IMR-90 (cell line): ENCODE measurements at regions not wholly inside any gene's neighbourhood (a gene's known extent, or its start where the extent isn't known, plus 50 kb on each side); places are given as distances from the start of the nearest gene placed in this dataset.

Experiments
- BHLHE40 ChIP-seq: fragments of 150-350 bp; IDR thresholded peaks from 2 replicates; pipeline ENCODE4 v1.6.1; 2016; ENCODE audit warnings: mild to moderate bottlenecking, low read depth, low read length
- FOS ChIP-seq: fragments of 150-350 bp; IDR thresholded peaks from 2 replicates; pipeline ENCODE4 v1.6.1; 2016; ENCODE audit warnings: low read depth, low read length
- MAFK ChIP-seq: IDR thresholded peaks from 2 replicates; pipeline ENCODE4 v1.6.1; 2012; ENCODE audit warnings: low read depth, low read length, improper control_type of control experiment
- MXI1 ChIP-seq: IDR thresholded peaks from 2 replicates; pipeline ENCODE4 v1.6.1; 2012; ENCODE audit warnings: low read depth, mild to moderate bottlenecking, low read length, moderate library complexity, borderline replicate concordance
- POLR2A ChIP-seq: IDR thresholded peaks from 2 replicates; pipeline ENCODE4 v1.6.1; 2012; ENCODE audit warnings: mild to moderate bottlenecking, low read depth, low read length
- RAD21 ChIP-seq: IDR thresholded peaks from 2 replicates; pipeline ENCODE4 v1.6.1; 2012; ENCODE audit warnings: low read length, improper control_type of control experiment
- RCOR1 ChIP-seq: IDR thresholded peaks from 2 replicates; pipeline ENCODE4 v1.6.1; 2012; ENCODE audit warnings: mild to moderate bottlenecking, low read length, improper control_type of control experiment; ENCODE audit not compliant: insufficient replicate concordance
- SMC3 ChIP-seq: fragments of 150-350 bp; IDR thresholded peaks from 2 replicates; pipeline ENCODE4 v1.6.1; 2016; ENCODE audit warnings: low read depth, mild to moderate bottlenecking, antibody characterized with exemption, low read length, moderate library complexity
- TF ChIP-seq, protein P1 (sequence below): conservative IDR thresholded peaks from 2 replicates; pipeline ENCODE4 v1.5.1; 2012; ENCODE audit warnings: mild to moderate bottlenecking, low read depth, low read length, improper control_type of control experiment
- TF ChIP-seq, protein P2 (sequence below): fragments of 150-350 bp; IDR thresholded peaks from 2 replicates; pipeline ENCODE4 v1.6.1; 2017; ENCODE audit warnings: mild to moderate bottlenecking, antibody characterized with exemption, low read length, low read depth

DNA sequence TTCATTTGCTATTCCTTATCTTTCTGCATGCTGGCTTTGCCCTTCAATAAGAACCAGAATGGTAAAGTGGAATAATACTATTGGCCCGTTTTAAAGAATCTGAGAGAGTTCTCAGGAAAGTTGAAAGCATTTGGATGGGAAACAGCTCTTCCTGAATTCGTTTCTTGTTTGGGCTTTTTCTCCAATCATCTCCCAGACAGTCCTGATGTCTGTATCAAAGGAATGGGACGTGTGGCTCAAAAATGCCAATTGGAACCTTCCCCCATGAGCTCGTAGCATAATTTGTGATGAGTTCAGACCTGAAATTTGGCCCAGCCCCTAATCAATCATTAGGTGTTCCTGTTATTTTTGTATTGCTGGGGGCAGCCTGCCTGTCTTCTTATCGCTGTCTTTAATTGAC lies 75.8 kb upstream of the BACH2 start:
- TF ChIP-seq RAD21 (no peak), POLR2A (no peak), RCOR1 (no peak), MAFK (no peak), SMC3 (no peak), BHLHE40 (no peak), FOS (no peak), MXI1 (no peak)
- TF ChIP-seq, protein P1, sequence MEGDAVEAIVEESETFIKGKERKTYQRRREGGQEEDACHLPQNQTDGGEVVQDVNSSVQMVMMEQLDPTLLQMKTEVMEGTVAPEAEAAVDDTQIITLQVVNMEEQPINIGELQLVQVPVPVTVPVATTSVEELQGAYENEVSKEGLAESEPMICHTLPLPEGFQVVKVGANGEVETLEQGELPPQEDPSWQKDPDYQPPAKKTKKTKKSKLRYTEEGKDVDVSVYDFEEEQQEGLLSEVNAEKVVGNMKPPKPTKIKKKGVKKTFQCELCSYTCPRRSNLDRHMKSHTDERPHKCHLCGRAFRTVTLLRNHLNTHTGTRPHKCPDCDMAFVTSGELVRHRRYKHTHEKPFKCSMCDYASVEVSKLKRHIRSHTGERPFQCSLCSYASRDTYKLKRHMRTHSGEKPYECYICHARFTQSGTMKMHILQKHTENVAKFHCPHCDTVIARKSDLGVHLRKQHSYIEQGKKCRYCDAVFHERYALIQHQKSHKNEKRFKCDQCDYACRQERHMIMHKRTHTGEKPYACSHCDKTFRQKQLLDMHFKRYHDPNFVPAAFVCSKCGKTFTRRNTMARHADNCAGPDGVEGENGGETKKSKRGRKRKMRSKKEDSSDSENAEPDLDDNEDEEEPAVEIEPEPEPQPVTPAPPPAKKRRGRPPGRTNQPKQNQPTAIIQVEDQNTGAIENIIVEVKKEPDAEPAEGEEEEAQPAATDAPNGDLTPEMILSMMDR = no peak
- TF ChIP-seq, protein P2, sequence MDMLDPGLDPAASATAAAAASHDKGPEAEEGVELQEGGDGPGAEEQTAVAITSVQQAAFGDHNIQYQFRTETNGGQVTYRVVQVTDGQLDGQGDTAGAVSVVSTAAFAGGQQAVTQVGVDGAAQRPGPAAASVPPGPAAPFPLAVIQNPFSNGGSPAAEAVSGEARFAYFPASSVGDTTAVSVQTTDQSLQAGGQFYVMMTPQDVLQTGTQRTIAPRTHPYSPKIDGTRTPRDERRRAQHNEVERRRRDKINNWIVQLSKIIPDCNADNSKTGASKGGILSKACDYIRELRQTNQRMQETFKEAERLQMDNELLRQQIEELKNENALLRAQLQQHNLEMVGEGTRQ = no peak
